SK-N-SH (cell line): ENCODE measurements at regions not wholly inside any gene's neighbourhood (a gene's known extent, or its start where the extent isn't known, plus 50 kb on each side); places are given as distances from the start of the nearest gene placed in this dataset.

Source experiments
- CTCF ChIA-PET: fragments of 300-600, 350-600 bp; formaldehyde crosslinking; extraction: SDS; loops from one replicate; lab custom pipeline; 2021; lab: Yijun Ruan, JAX
- POLR2A ChIA-PET: fragments of 350-600 bp; sonication (Branson Sonifier 250); formaldehyde crosslinking; extraction: SDS; loops from one replicate; lab custom pipeline; 2020; ENCODE audit warnings: antibody characterized with exemption, inconsistent platforms; lab: Yijun Ruan, JAX
- DNase-seq: peaks from one replicate; pipeline ENCODE4 v3.0.0; 2012
- H2AFZ ChIP-seq: fragments of 200-600 bp; sonication (generic); 2 replicates; pipeline ENCODE4 v1.8.1; 2016; ENCODE audit warnings: antibody characterized with exemption, mild to moderate bottlenecking, low read depth
- H3F3A ChIP-seq: fragments of 200-600 bp; sonication (generic); replicated peaks from 2 replicates; pipeline ENCODE3; 2016; ENCODE audit warnings: antibody characterized with exemption, mild to moderate bottlenecking; ENCODE audit not compliant: insufficient read depth
- H3K27ac ChIP-seq, 2 experiments: fragments of 200-500 bp in 1 of 2; fragments of 200-600 bp in 1 of 2; sonication (Bioruptor generic) in 1 of 2; sonication (generic), shearing (Covaris generic) in 1 of 2; 2 replicates each; pipeline versions ENCODE4 v1.5.1 to v1.6.1; 2014 to 2016; ENCODE audit warnings: low read depth in 2 of 2, inconsistent platforms in 1 of 2, low read length in 1 of 2, mild to moderate bottlenecking in 1 of 2, mixed read lengths in 1 of 2
- H3K27me3 ChIP-seq: fragments of 200-600 bp; sonication (generic), shearing (Covaris generic); 2 replicates; pipeline ENCODE4 v1.6.1; 2016; ENCODE audit warnings: mixed run types; ENCODE audit not compliant: insufficient read depth
- H3K36me3 ChIP-seq, 2 experiments: fragments of 200-500 bp in 1 of 2; fragments of 200-600 bp in 1 of 2; sonication (Bioruptor generic) in 1 of 2; sonication (generic) in 1 of 2; replicated peaks in 1 of 2; 2 replicates each; pipeline versions ENCODE3 to v1.5.1; 2014 to 2016; ENCODE audit warnings: low read length in 1 of 2, mild to moderate bottlenecking in 1 of 2; ENCODE audit not compliant: insufficient read depth in 2 of 2, control insufficient read depth in 1 of 2
- H3K4me1 ChIP-seq, 2 experiments: fragments of 200-500 bp in 1 of 2; fragments of 200-600 bp in 1 of 2; sonication (Bioruptor generic) in 1 of 2; sonication (generic), shearing (Covaris generic) in 1 of 2; 2 replicates each; pipeline versions ENCODE4 v1.5.1 to v1.6.1; 2014 to 2016; ENCODE audit warnings: low read depth in 1 of 2, low read length in 1 of 2, mixed run types in 1 of 2; ENCODE audit not compliant: insufficient read depth in 2 of 2, control insufficient read depth in 1 of 2
- H3K4me2 ChIP-seq: fragments of 200-600 bp; sonication (generic), shearing (Covaris generic); 2 replicates; pipeline ENCODE4 v1.6.1; 2017; ENCODE audit warnings: mixed run types
- H3K4me3 ChIP-seq, 2 experiments: fragments of 200-500 bp in 1 of 2; fragments of 200-600 bp in 1 of 2; sonication (Bioruptor generic) in 1 of 2; sonication (generic), shearing (Covaris generic) in 1 of 2; 2 replicates each; pipeline versions ENCODE4 v1.5.1 to v1.8.1; 2014 to 2016; ENCODE audit warnings: low read depth in 2 of 2, inconsistent platforms in 1 of 2, low read length in 1 of 2, mild to moderate bottlenecking in 1 of 2, mixed read lengths in 1 of 2, moderate library complexity in 1 of 2
- H3K79me2 ChIP-seq: fragments of 200-600 bp; sonication (generic); 2 replicates; pipeline ENCODE4 v1.8.1; 2017; ENCODE audit warnings: mild to moderate bottlenecking; ENCODE audit not compliant: insufficient read depth
- H3K9ac ChIP-seq: fragments of 200-600 bp; sonication (generic); 2 replicates; pipeline ENCODE4 v1.6.1; 2017; ENCODE audit warnings: mixed run types
- H3K9me2 ChIP-seq: fragments of 200-600 bp; sonication (generic); 2 replicates; pipeline ENCODE4 v1.6.1; 2017; ENCODE audit warnings: mixed run types
- H3K9me3 ChIP-seq: fragments of 200-600 bp; sonication (generic); 2 replicates; pipeline ENCODE4 v1.6.1; 2017; ENCODE audit warnings: mixed run types, mild to moderate bottlenecking, moderate library complexity
- H4K20me1 ChIP-seq: fragments of 200-600 bp; sonication (generic); 2 replicates; pipeline ENCODE4 v1.6.1; 2017; ENCODE audit warnings: mild to moderate bottlenecking, mixed run types; ENCODE audit not compliant: insufficient read depth
- FOXJ3 ChIP-seq: sonication (generic); formaldehyde crosslinking; IDR thresholded peaks from 2 replicates; pipeline ENCODE4 v1.5.1; 2020; ENCODE audit warnings: mild to moderate bottlenecking, missing genetic modification reagents
- GABPA ChIP-seq: IDR thresholded peaks from 2 replicates; pipeline ENCODE4 v1.4.0; 2012; ENCODE audit warnings: low read depth, mild to moderate bottlenecking
- GATA2 ChIP-seq: sonication (generic); formaldehyde crosslinking; IDR thresholded peaks from 2 replicates; pipeline ENCODE4 v1.5.0; 2020; ENCODE audit warnings: mild to moderate bottlenecking, missing genetic modification reagents
- JUND ChIP-seq: IDR thresholded peaks from 2 replicates; pipeline ENCODE4 v1.4.0; 2012
- MEF2A ChIP-seq: IDR thresholded peaks from 2 replicates; pipeline ENCODE4 v1.4.0; 2012; ENCODE audit warnings: low read depth, borderline replicate concordance
- MXI1 ChIP-seq: IDR thresholded peaks from 2 replicates; pipeline ENCODE4 v1.6.1; 2012; ENCODE audit warnings: mild to moderate bottlenecking, low read depth, low read length, improper control_type of control experiment
- NRF1 ChIP-seq: IDR thresholded peaks from 2 replicates; pipeline ENCODE4 v1.6.1; 2012; ENCODE audit warnings: low read depth, mild to moderate bottlenecking, low read length
- RAD21 ChIP-seq: IDR thresholded peaks from 2 replicates; pipeline ENCODE4 v1.6.1; 2012; ENCODE audit warnings: mild to moderate bottlenecking, low read length
- SIN3A ChIP-seq: IDR thresholded peaks from 2 replicates; pipeline ENCODE4 v1.6.1; 2012; ENCODE audit warnings: low read depth, mild to moderate bottlenecking, low read length, moderate library complexity, borderline replicate concordance
- SMC3 ChIP-seq: IDR thresholded peaks from 2 replicates; pipeline ENCODE4 v1.6.1; 2012; ENCODE audit warnings: low read depth, low read length, improper control_type of control experiment
- TCF12 ChIP-seq: IDR thresholded peaks from 2 replicates; pipeline ENCODE4 v1.4.0; 2012
- TEAD4 ChIP-seq: IDR thresholded peaks from 2 replicates; pipeline ENCODE4 v1.4.0; 2012; ENCODE audit warnings: mild to moderate bottlenecking, borderline replicate concordance; ENCODE audit not compliant: insufficient read depth
- YY1 ChIP-seq: IDR thresholded peaks from 2 replicates; pipeline ENCODE4 v1.4.0; 2012; ENCODE audit warnings: low read depth, mild to moderate bottlenecking
- WGBS: methylation state at CpG from one replicate; pipeline ENCODE4 v1.1.6; 2017; ENCODE audit warnings: low lambda C conversion rate; 5-methylcytosine and 5-hydroxymethylcytosine counted together
- TF ChIP-seq, protein P1 (sequence below): fragments of 200-600 bp; sonication (generic); IDR thresholded peaks from 2 replicates; pipeline ENCODE4 v1.6.1; 2017; ENCODE audit warnings: antibody characterized with exemption, mild to moderate bottlenecking, moderate library complexity
- TF ChIP-seq, protein P2 (sequence below): IDR thresholded peaks from 2 replicates; pipeline ENCODE4 v1.6.1; 2012; ENCODE audit warnings: mild to moderate bottlenecking, low read depth, low read length, moderate library complexity

DNA sequence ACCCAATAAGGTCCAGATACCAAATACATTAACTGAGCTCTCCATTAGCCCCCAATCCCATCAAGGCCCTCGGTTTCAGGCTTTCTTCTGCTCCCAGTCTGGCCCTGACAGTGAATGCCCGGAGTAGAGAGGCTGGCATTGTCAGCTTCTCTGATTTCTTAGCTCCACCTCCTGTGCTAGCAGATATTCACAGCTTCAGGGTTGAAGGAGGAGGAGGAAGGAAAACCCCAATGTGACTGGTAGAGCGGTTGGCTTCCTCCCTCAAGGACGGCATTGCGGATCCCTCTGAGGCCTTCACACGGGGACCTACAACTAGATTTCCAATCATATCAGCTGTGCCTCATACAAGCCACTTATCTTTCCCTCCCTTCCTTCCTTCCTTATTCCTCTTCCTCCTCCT, 164.1 kb upstream of the SYNDIG1 start:
- H3F3A ChIP-seq, result no peaks in the 10 kb centered on the region
- H3K9me2 ChIP-seq, result no peaks in the 10 kb centered on the region
- no peaks in the 10 kb centered on the region for H4K20me1 ChIP-seq
- no peaks in the 10 kb centered on the region for H3K79me2 ChIP-seq
- no peaks in the 10 kb centered on the region for H3K36me3 ChIP-seq
- H3K4me1 ChIP-seq, result no peaks in the 10 kb centered on the region
- no peak overlapping the region for H3K4me3 ChIP-seq
- WGBS, result 29% methylated on average over 6 of the region's 6 CpGs
- POLR2A ChIA-PET, result no interaction called here
- H3K4me2 ChIP-seq, result no peak overlapping the region
- H3K9ac ChIP-seq, result no peak overlapping the region
- TF ChIP-seq JUND (no peak), MEF2A (no peak), TEAD4 (no peak), RAD21 (no peak), YY1 (no peak), MXI1 (no peak), SIN3A (no peak), GATA2 (CRISPR knock-in tag) (no peak), FOXJ3 (CRISPR knock-in tag) (no peak)
- no peak overlapping the region for H2AFZ ChIP-seq
- H3K27ac ChIP-seq, result no peak overlapping the region
- CTCF ChIA-PET, result no interaction called here
- no peaks in the 10 kb centered on the region for H3K9me3 ChIP-seq
- DNase-seq, result no peak
- no peaks in the 10 kb centered on the region for H3K27me3 ChIP-seq

DNA sequence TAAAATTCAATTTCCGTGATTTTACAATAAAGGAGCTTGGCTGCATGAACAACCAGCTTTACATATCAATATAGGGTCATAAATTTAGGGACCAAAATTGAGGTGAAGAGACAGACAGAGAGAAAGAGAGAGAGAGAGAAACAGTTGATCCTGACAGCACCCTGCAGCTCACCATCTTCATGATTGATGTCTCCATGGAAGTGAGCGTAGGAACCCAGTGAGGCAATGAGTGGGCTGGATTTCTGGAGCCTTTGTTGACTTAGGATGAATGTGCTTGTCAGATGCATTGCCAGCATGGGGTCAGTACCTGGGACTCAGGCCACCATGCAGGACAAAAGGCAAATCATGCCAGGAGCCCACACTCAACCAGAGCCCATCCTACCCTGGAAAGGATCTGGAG, 165.1 kb upstream of the SYNDIG1 start:
- ChIA-PET CTCF (no interaction called here), POLR2A (no interaction called here)
- Histone ChIP-seq H3K4me3 (no peak overlapping the region), H3K9ac (no peak overlapping the region), H3K79me2 (no peaks in the 10 kb centered on the region), H3K4me1 (no peaks in the 10 kb centered on the region), H3K9me3 (no peaks in the 10 kb centered on the region), H3K27me3 (no peaks in the 10 kb centered on the region), H4K20me1 (no peaks in the 10 kb centered on the region), H3K4me2 (no peak overlapping the region), H2AFZ (no peak overlapping the region), H3K36me3 (no peaks in the 10 kb centered on the region), H3K27ac (no peak overlapping the region), H3F3A (no peaks in the 10 kb centered on the region), H3K9me2 (no peaks in the 10 kb centered on the region)
- DNase-seq, result no peak
- TF ChIP-seq GABPA, result no peak
- 12% methylated on average over 2 of the region's 2 CpGs for WGBS

DNA sequence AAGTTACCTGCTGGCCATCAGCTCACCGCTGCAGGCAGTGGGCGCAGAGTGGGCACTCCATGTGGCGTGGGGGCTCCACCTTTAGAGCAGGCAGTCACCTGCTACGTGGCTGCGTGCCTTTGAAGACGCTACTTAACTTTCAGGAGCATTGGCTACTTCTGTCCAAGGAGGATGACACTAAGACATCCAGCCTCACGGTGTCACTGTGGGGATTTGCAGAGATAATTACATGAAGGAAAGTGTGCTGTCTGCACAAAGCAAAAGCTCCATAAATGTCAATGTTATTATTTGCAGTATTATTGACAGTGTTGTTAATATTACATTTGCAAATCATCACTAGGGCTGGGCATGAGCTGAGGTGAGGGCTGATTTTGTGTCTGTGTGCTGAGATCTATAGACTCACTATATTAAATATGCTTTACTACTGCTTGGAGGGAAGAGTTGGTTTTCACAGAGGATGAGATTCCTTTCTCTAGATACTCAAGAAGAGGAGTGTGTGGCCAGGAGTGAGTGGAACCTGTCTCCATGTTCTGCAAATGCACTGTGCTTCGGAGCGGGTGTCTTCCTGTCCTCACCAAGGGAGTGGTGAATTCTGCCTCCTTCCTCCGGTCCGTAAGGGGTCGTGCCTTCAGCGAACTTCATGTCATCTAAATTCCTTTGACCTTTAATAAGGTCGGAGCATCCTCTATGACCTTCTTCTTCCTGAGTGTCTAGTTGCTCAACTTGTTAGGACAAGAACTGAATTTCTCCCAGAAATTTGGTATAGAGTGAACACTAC, 165.8 kb upstream of the SYNDIG1 start:
- TF ChIP-seq TCF12, result no peak
- TF ChIP-seq, protein P1, sequence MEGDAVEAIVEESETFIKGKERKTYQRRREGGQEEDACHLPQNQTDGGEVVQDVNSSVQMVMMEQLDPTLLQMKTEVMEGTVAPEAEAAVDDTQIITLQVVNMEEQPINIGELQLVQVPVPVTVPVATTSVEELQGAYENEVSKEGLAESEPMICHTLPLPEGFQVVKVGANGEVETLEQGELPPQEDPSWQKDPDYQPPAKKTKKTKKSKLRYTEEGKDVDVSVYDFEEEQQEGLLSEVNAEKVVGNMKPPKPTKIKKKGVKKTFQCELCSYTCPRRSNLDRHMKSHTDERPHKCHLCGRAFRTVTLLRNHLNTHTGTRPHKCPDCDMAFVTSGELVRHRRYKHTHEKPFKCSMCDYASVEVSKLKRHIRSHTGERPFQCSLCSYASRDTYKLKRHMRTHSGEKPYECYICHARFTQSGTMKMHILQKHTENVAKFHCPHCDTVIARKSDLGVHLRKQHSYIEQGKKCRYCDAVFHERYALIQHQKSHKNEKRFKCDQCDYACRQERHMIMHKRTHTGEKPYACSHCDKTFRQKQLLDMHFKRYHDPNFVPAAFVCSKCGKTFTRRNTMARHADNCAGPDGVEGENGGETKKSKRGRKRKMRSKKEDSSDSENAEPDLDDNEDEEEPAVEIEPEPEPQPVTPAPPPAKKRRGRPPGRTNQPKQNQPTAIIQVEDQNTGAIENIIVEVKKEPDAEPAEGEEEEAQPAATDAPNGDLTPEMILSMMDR, result peak; percentile 18; the same call in 1 of the 2 replicates
- peak; percentile 38 for TF ChIP-seq RAD21
- no peak for TF ChIP-seq SMC3
- TF ChIP-seq, protein P2, sequence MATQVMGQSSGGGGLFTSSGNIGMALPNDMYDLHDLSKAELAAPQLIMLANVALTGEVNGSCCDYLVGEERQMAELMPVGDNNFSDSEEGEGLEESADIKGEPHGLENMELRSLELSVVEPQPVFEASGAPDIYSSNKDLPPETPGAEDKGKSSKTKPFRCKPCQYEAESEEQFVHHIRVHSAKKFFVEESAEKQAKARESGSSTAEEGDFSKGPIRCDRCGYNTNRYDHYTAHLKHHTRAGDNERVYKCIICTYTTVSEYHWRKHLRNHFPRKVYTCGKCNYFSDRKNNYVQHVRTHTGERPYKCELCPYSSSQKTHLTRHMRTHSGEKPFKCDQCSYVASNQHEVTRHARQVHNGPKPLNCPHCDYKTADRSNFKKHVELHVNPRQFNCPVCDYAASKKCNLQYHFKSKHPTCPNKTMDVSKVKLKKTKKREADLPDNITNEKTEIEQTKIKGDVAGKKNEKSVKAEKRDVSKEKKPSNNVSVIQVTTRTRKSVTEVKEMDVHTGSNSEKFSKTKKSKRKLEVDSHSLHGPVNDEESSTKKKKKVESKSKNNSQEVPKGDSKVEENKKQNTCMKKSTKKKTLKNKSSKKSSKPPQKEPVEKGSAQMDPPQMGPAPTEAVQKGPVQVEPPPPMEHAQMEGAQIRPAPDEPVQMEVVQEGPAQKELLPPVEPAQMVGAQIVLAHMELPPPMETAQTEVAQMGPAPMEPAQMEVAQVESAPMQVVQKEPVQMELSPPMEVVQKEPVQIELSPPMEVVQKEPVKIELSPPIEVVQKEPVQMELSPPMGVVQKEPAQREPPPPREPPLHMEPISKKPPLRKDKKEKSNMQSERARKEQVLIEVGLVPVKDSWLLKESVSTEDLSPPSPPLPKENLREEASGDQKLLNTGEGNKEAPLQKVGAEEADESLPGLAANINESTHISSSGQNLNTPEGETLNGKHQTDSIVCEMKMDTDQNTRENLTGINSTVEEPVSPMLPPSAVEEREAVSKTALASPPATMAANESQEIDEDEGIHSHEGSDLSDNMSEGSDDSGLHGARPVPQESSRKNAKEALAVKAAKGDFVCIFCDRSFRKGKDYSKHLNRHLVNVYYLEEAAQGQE, result no peak
- TF ChIP-seq NRF1, result no peak
- Histone ChIP-seq H3K27me3 (no peaks in the 10 kb centered on the region), H3K4me2 (no peak overlapping the region), H3K9me2 (no peaks in the 10 kb centered on the region), H3K4me3 (no peak overlapping the region), H3K4me1 (no peaks in the 10 kb centered on the region), H3K36me3 (no peaks in the 10 kb centered on the region), H3K27ac (no peak overlapping the region), H3K9ac (no peak overlapping the region), H3K79me2 (no peaks in the 10 kb centered on the region), H3F3A (no peaks in the 10 kb centered on the region), H4K20me1 (no peaks in the 10 kb centered on the region), H2AFZ (no peak overlapping the region), H3K9me3 (no peaks in the 10 kb centered on the region)
- CTCF ChIA-PET, result interaction anchor here (0.7 to 1.3 kb wide), 3 partner anchors 20 to 611 kb away, joined by 3 to 4 read pairs (median 4); no protein-coding TSS in a partner anchor
- no peak for DNase-seq
- 28% methylated on average over 14 of the region's 14 CpGs for WGBS
- POLR2A ChIA-PET, result no interaction called here
